Neural cell (in vitro differentiated cells): ENCODE measurements at regions not wholly inside any gene's neighbourhood (a gene's known extent, or its start where the extent isn't known, plus 50 kb on each side); places are given as distances from the start of the nearest gene placed in this dataset.

Experiments used
- CTCF ChIP-seq: fragments of 450-650 bp; IDR thresholded peaks from 2 replicates; pipeline ENCODE4 v1.5.1; 2014; ENCODE audit warnings: antibody characterized with exemption, mild to moderate bottlenecking, moderate library complexity; ENCODE audit not compliant: poor library complexity, severe bottlenecking
- EP300 ChIP-seq: fragments of 450-650 bp; conservative IDR thresholded peaks from 2 replicates; pipeline ENCODE4 v1.6.1; 2014; ENCODE audit warnings: antibody characterized with exemption, mild to moderate bottlenecking, moderate library complexity; ENCODE audit not compliant: poor library complexity, severe bottlenecking
- EZH2 ChIP-seq: fragments of 200-600, 300-800 bp; shearing (Covaris generic), sonication (generic); IDR thresholded peaks from 2 replicates; pipeline ENCODE4 v1.6.1; 2014; ENCODE audit warnings: antibody characterized with exemption, low read length, borderline replicate concordance, mild to moderate bottlenecking; ENCODE audit not compliant: insufficient read depth, poor library complexity, severe bottlenecking
- TAF1 ChIP-seq: IDR thresholded peaks from 2 replicates; pipeline ENCODE4 v1.6.1; 2012; ENCODE audit warnings: low read depth

GRCh38 chr20:51080516-51080915 lies 57.6 kb upstream of the KCNG1 start:
- TF ChIP-seq CTCF (no peak), EZH2 (no peak), TAF1 (no peak), EP300 (no peak)
